ENCODE measurements at regions not wholly inside any gene's neighbourhood (a gene's known extent, or its start where the extent isn't known, plus 50 kb on each side); places are given as distances from the start of the nearest gene placed in this dataset.
A peak's percentile ranks its signal among the peaks of the same experiment; 100 is the strongest.
"Not testable (repeated sequence)": the region's sequence is repeated elsewhere in the genome, so short reads cannot be mapped to it uniquely, and the experiment has no call there.

DNA sequence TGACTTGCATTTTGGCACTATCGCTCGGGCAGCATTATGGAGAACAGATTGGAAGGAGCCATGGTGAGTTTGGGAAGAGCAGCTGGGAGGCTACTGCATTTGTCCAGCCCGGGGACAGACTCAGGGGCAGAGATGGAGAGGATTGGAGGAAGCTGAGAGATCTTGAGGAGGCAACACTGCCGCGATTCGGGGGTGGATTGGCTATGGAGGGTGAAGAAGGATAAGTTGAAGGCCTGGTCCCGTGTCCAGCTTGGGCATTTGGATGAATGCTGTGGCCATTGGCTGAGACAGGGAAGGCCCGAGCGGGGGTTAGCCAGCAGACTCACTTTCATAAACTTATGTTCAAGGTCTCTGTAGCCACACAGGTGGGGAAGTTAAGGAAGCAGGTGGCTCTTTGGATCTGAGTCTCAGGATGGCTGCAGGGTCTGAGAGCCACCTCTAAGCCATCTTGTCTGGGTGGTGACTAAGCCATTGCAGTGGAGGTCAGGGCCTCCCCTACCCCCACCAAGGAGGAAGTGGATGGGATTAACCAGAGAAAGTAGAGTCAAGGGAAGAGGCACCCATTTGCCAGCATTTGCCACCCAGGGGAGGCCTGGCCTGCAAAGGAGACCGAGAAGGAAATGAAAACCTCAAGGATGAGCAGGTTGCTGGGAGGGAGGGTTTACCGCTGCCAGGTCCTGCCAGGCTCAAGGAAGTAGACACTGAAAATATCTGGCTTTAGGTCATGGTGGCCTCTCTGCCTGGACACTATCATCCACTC, 144.0 kb upstream of the TLE3 start:
- peak; percentile 80 for DNase-seq

DNA sequence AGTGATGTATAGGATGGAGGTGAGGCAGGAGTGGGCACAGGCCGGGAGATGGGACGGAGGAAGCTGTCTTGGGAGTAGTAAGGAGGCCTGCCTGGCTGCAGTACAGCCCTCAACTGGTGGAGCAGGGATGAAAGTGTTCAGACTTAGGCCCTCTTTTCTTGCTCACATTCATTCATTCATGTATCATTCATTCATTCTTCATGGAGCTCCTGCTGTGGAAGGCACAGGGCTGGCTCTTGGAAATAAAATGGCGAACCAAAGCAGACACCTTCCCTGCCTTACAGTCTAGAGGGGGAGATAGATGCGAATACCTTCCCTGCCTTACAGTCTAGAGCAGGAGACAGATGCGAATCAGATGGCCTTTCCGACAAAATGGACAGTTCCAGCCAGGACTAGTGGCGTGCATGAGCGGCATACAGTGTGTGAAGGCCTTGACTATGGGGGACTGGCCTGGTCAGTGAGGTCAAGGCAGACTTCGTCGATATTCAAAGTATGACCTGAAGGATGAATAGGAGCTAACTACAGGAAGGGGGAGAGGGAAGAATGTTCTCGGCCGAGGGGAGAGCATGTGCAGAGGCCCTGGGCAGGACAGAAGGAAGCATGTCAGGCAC, 143.2 kb upstream of the TLE3 start:
- no peak for DNase-seq

DNA sequence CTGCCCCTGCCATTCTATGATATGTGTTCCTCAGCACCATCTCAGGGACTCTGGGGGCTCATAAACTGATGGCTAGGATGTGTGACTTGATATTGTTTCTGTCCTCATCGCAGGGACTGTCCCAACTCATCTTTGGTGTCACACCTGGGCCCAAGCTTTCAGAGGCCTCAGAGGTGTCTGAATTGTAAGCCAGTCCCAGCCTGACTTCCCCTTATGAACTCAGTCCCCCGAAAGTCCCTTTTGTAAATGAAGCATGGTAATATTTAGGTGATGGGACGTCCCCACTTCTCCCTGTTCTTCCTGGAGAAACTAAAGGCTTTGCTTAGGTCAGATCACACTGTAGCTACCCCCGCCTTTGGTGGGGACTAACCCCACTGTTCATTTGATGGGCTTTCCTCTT, 142.4 kb upstream of the TLE3 start:
- DNase-seq: no peak

DNA sequence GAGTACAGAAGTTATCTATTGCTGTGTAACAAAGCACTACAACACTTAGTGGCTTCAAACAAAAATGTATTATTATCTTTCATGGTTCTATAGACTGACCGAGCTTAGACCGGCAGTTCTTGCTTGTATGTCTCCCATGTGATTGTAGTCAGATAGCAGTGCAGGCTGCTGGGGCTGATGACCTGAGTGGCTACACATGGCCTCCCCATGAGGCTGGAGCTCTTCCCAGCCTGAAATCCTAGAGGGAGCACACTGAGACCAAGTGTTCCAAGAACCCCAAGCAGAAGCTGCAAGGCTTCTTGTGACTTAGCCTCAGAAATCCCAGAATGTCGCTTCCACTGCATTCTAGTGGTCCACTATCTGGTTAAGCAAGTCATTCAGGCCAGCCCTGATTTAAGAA, 141.2 kb upstream of the TLE3 start:
- DNase-seq: no peak

DNA sequence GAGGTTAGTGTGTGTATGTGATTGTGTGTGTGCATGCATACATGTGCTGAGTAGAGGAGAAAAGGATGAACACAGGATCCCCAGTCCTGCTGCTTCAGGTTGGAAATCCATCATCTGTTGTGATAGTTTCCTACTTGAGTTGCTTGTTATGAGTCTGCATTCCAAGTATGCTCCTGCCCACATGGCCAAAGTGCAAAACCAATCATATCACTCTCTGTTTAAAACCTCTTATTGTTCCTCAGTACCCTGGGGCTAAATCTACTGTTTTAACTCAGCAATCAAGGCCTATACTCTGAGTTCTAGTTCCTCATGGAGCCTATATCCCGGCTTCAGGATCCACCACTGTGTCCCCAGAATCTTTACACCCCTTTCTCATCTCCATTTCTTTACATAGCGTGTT, 139.9 kb upstream of the TLE3 start:
- DNase-seq: no peak

DNA sequence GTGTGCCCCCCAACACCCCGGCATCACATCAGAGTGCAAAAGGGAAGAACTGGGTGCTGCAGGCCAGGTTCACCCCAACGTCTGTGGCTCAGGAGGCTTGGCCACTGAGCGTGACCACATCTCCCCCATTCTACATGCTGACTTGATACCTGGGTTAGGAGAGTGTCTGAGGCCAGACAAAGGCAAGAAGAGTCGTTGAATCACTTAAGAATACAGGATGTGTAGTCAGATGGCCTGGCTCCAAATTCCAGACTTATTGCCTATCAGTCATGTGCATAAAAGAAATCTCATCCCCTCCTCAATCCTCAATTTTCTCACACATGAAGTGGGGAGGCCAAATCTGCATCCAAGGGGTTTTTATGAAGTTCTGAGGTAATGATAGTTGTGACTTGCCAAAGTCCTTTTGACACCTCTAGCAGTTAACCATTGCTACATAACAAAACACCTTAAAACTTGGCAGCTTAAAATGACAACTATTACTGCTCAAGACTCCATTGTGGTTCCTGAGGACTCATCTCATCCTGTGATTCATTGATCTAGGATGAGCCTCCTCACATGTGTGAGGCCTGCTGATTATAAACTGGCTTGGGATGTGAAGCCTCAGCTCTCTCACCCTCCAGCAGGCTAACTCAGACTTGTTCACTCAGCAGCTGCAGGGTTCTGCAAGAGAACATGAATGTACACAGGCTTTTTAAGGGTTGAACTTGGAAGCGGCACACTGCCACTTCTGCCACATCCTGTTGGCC, 138.8 kb upstream of the TLE3 start:
- DNase-seq: no peak

GRCh38 chr15:70235347-70235746, 137.6 kb upstream of the TLE3 start:
- no peak for DNase-seq

GRCh38 chr15:70234256-70234905, 136.7 kb upstream of the TLE3 start:
- DNase-seq: peak; percentile 61

GRCh38 chr15:70231484-70231883, 133.8 kb upstream of the TLE3 start:
- DNase-seq: no peak

DNA sequence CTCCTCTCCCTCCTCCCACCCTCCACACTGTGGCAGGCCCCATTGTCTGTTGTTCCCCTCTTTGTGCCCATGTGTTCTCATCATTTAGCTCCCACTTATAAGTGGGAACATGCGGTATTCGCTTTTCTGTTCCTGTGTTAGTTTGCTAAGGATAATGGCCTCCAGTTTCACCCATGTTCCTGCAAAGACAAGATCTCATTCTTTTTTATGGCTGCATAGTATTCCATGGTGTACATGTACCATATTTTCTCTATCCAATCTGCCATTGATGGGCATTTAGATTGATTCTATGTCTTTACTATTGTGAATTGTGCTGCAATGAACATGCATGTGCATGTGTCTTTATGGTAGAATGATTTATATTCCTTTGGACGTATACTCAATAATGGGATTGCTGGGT, 130.2 kb upstream of the TLE3 start:
- not testable (repeated sequence) for DNase-seq

DNA sequence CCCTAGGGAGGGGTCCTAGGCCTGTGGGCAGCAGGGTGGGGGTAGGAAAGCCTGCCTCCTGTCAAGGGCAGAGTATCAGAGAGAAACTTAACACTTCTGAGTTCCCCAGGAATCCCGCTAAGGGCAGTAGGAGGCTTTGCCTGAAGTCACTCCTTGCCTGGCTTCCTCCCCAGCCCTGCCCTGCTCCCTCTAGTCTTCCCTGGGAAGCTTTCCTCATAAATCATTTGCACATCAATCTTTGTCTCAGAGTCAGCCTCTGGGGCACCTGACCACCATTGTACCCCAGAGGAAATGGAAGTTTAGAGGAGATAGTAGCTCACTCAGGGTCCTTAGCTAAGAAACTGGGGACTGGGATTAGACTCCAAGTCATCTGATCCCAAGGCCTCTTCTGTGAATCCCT, 129.4 kb upstream of the TLE3 start:
- no peak for DNase-seq

GRCh38 chr15:70226337-70226980, 128.7 kb upstream of the TLE3 start:
- DNase-seq: no peak

DNA sequence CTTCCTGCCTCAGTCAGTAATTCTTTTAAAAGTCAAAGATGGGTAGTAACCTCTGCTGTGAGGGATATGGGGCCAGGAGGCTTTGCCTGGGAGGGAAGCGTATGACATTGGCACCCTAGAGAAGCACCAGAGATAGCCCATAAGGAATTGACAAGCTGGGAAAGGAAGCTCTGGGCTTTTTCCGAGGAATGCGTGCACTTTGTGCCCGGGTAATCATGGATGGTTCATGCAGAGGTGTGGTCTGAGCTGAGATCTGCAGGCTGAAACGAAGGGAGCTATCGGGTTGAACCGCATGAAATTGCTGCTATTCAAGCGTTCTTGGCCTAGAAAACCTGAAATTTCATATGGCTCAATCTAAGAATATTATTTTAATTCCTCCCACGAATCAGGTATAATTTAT, 127.7 kb upstream of the TLE3 start:
- DNase-seq: no peak

DNA sequence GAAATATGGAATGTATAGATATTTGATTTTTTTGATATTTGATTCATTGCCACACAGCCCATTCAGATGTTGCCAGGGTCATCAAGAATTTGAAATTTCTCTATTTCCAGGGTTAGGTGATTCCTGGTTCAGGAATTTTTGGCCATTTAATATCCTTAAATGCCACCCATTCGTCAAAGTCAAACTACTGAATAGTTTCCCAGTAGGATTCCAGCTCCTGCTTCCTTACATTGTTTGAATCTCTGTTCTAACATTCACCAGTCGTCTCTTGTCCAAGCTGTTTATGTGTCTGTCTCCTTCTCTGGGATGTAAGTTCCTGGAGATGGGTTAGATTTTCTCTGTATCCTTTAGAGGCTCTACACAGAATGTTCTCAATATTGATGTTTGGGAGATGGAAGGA, 124.9 kb upstream of the TLE3 start:
- DNase-seq: no peak

- DNase-seq: no peak
Observed at GRCh38 chr15:70220490-70221096, 122.9 kb upstream of the TLE3 start.

GRCh38 chr15:70219966-70220365, 122.2 kb upstream of the TLE3 start:
- DNase-seq: no peak

- DNase-seq: peak; percentile 32
Observed at GRCh38 chr15:70219256-70219895, 121.7 kb upstream of the TLE3 start.

GRCh38 chr15:70217226-70218160, 119.8 kb upstream of the TLE3 start:
- no peak for DNase-seq

- no peak for DNase-seq
Observed at GRCh38 chr15:70215951-70216350, 118.2 kb upstream of the TLE3 start.

DNA sequence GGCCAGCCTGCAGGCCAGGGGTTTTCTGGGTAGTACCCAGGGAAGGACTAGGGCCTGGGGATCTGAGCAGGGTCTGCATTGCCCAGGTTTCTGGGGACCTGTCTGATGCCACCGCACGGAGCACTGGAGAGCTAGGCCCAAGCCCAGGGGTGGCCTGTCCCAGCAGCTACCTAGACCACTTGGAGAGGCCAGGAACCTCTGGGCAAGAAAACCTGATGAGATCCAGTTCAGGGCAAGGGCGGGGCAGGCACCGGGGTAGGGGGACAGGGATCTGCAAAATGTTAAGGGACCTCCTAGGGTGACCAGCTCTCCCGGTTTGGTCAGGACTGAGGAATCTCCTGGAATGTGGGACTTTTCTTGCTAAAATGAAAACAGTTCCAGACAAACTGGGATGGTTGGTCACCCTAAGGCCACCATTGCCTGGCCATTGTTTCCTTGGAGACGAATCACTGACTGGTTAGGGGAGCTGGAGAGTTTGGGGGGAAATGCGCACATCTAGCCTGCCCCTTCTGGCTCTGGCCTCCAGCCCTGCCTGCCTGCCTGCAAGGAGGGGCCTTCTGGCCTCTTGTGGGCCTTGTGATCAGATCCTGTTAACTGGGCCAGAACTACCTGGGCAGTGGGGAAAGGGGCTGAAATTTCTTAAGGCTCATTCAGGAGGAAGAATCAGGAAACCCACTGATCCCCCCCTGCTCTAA, 117.4 kb upstream of the TLE3 start:
- DNase-seq: no peak

All from MV-4-11 (cell line).